ENCODE measurements at regions not wholly inside any gene's neighbourhood (a gene's known extent, or its start where the extent isn't known, plus 50 kb on each side); places are given as distances from the start of the nearest gene placed in this dataset.
"Not testable (repeated sequence)": the region's sequence is repeated elsewhere in the genome, so short reads cannot be mapped to it uniquely, and the experiment has no call there.

- TF ChIP-seq CTCF, POLR2A (IDR thresholded peaks at IDR 0.05): not testable (repeated sequence)
These were observed 695.0 kb upstream of the CDH6 start for GRCh38 chr5:30498509-30498908.

All from testis (tissue), 2 donors.